SK-N-SH (cell line): ENCODE measurements at regions not wholly inside any gene's neighbourhood (a gene's known extent, or its start where the extent isn't known, plus 50 kb on each side); places are given as distances from the start of the nearest gene placed in this dataset.

ENCODE experiments used
- CTCF ChIP-seq: fragments of 200-600 bp; sonication (generic); IDR thresholded peaks from 2 replicates; pipeline ENCODE4 v1.6.1; 2017; ENCODE audit warnings: antibody characterized with exemption, mild to moderate bottlenecking, moderate library complexity
- EZH2phosphoT487 ChIP-seq: fragments of 200-600 bp; sonication (generic); IDR thresholded peaks from 2 replicates; pipeline ENCODE4 v1.6.1; 2017; ENCODE audit warnings: low read depth, mixed run types, mild to moderate bottlenecking, antibody characterized with exemption, moderate library complexity, borderline replicate concordance
- JUND ChIP-seq: IDR thresholded peaks from 2 replicates; pipeline ENCODE4 v1.4.0; 2012
- MAX ChIP-seq: IDR thresholded peaks from 2 replicates; pipeline ENCODE4 v1.4.0; 2012; ENCODE audit warnings: low read depth
- NRF1 ChIP-seq: IDR thresholded peaks from 2 replicates; pipeline ENCODE4 v1.6.1; 2012; ENCODE audit warnings: low read depth, mild to moderate bottlenecking, low read length
- POLR2AphosphoS5 ChIP-seq: IDR thresholded peaks from 2 replicates; pipeline ENCODE4 v1.6.1; 2012; ENCODE audit warnings: low read depth, low read length
- RAD21 ChIP-seq: IDR thresholded peaks from 2 replicates; pipeline ENCODE4 v1.6.1; 2012; ENCODE audit warnings: mild to moderate bottlenecking, low read length
- RCOR1 ChIP-seq: fragments of 150-350 bp; IDR thresholded peaks from 2 replicates; pipeline ENCODE4 v1.6.1; 2017; ENCODE audit warnings: antibody characterized with exemption, low read length
- YY1 ChIP-seq: IDR thresholded peaks from 2 replicates; pipeline ENCODE4 v1.4.0; 2012; ENCODE audit warnings: low read depth, mild to moderate bottlenecking

- TF ChIP-seq MAX (no peak), YY1 (no peak), EZH2phosphoT487 (no peak), POLR2AphosphoS5 (no peak), CTCF (no peak), RCOR1 (no peak), RAD21 (no peak), NRF1 (no peak), JUND (no peak)
Observed at GRCh38 chr6:27851440-27851839, 60.8 kb downstream of the OR2B2 start.
